Smooth muscle cell (in vitro differentiated cells): ENCODE measurements at regions not wholly inside any gene's neighbourhood (a gene's known extent, or its start where the extent isn't known, plus 50 kb on each side); places are given as distances from the start of the nearest gene placed in this dataset.

Experiments
- DNase-seq: peaks from one replicate; lab custom pipeline; 2025; ENCODE audit not compliant: unreplicated experiment; lab: John Stamatoyannopoulos, UW
- H2AFZ ChIP-seq: fragments of 200-600 bp; sonication (generic); 2 replicates; pipeline ENCODE4 v1.6.0; 2016; ENCODE audit warnings: antibody characterized with exemption, low read depth, mild to moderate bottlenecking
- H3F3A ChIP-seq: fragments of 200-600 bp; sonication (generic); 2 replicates; pipeline ENCODE4 v1.6.0; 2017; ENCODE audit warnings: antibody characterized with exemption, low read depth
- H3K27ac ChIP-seq: fragments of 200-600 bp; sonication (generic); 2 replicates; pipeline ENCODE4 v1.5.1; 2016; ENCODE audit warnings: low read depth, mild to moderate bottlenecking
- H3K27me3 ChIP-seq: fragments of 200-600 bp; sonication (generic); 2 replicates; pipeline ENCODE4 v1.6.1; 2016; ENCODE audit warnings: low read depth, mild to moderate bottlenecking
- H3K36me3 ChIP-seq: fragments of 200-600 bp; sonication (generic); 2 replicates; pipeline ENCODE4 v1.5.1; 2016; ENCODE audit warnings: low read depth
- H3K4me1 ChIP-seq: fragments of 200-600 bp; sonication (generic); 2 replicates; pipeline ENCODE4 v1.5.1; 2016; ENCODE audit warnings: low read depth
- H3K4me2 ChIP-seq: fragments of 200-600 bp; sonication (generic); 2 replicates; pipeline ENCODE4 v1.6.0; 2016; ENCODE audit warnings: mild to moderate bottlenecking
- H3K4me3 ChIP-seq: fragments of 200-600 bp; sonication (generic); 2 replicates; pipeline ENCODE4 v1.5.1; 2016; ENCODE audit warnings: mild to moderate bottlenecking
- H3K79me2 ChIP-seq: fragments of 200-600 bp; sonication (generic); 2 replicates; pipeline ENCODE4 v1.6.0; 2016; ENCODE audit warnings: low read depth, mild to moderate bottlenecking
- H3K9ac ChIP-seq: fragments of 200-600 bp; sonication (generic); 2 replicates; pipeline ENCODE4 v1.6.0; 2016; ENCODE audit warnings: low read depth
- H3K9me3 ChIP-seq: fragments of 200-600 bp; sonication (generic); replicated peaks from 2 replicates; pipeline ENCODE4 v1.5.1; 2016; ENCODE audit warnings: low read depth
- H4K20me1 ChIP-seq: fragments of 200-600 bp; sonication (generic); 2 replicates; pipeline ENCODE4 v1.6.0; 2016; ENCODE audit warnings: low read depth
- CTCF ChIP-seq: fragments of 200-600 bp; sonication (generic); IDR thresholded peaks from 2 replicates; pipeline ENCODE4 v1.5.1; 2017; ENCODE audit warnings: borderline replicate concordance, mild to moderate bottlenecking, antibody characterized with exemption; ENCODE audit not compliant: insufficient read depth, poor library complexity, severe bottlenecking
- WGBS: methylation state at CpG from one replicate; pipeline ENCODE4 v1.1.7; 2016; ENCODE audit warnings: low lambda C conversion rate; 5-methylcytosine and 5-hydroxymethylcytosine counted together

- H2AFZ ChIP-seq = no peak overlapping the region
- TF ChIP-seq CTCF = no peak
- no peaks in the 10 kb centered on the region for H4K20me1 ChIP-seq
- H3F3A ChIP-seq = peaks cover 3% of the 10 kb centered on the region
- H3K9me3 ChIP-seq = no peaks in the 10 kb centered on the region
- no peaks in the 10 kb centered on the region for H3K27me3 ChIP-seq
- DNase-seq = no peak
- no peaks in the 10 kb centered on the region for H3K36me3 ChIP-seq
- H3K4me2 ChIP-seq = no peak overlapping the region
- H3K9ac ChIP-seq = no peak overlapping the region
- H3K4me1 ChIP-seq = peaks cover 7% of the 10 kb centered on the region
- H3K27ac ChIP-seq = no peak overlapping the region
- no peak overlapping the region for H3K4me3 ChIP-seq
- H3K79me2 ChIP-seq = no peaks in the 10 kb centered on the region
Measured at GRCh38 chr9:117775591-117775990, 71.4 kb downstream of the TLR4 start.

- H2AFZ ChIP-seq = no peak overlapping the region
- H4K20me1 ChIP-seq = no peaks in the 10 kb centered on the region
- H3K4me3 ChIP-seq = no peak overlapping the region
- H3K4me1 ChIP-seq = peaks cover 7% of the 10 kb centered on the region
- no peak overlapping the region for H3K4me2 ChIP-seq
- H3K9ac ChIP-seq = no peak overlapping the region
- H3F3A ChIP-seq = no peaks in the 10 kb centered on the region
- no peak for DNase-seq
- H3K79me2 ChIP-seq = no peaks in the 10 kb centered on the region
- no peaks in the 10 kb centered on the region for H3K27me3 ChIP-seq
- H3K27ac ChIP-seq = no peak overlapping the region
- no peaks in the 10 kb centered on the region for H3K9me3 ChIP-seq
- no peak for TF ChIP-seq CTCF
- H3K36me3 ChIP-seq = no peaks in the 10 kb centered on the region
Measured at GRCh38 chr9:117777823-117778222, 73.6 kb downstream of the TLR4 start.

GRCh38 chr9:117779760-117780159 lies 75.6 kb downstream of the TLR4 start:
- Histone ChIP-seq H3K27me3 (no peaks in the 10 kb centered on the region), H3K79me2 (no peaks in the 10 kb centered on the region), H3K36me3 (no peaks in the 10 kb centered on the region), H2AFZ (peak overlapping the region; percentile 43), H3F3A (no peaks in the 10 kb centered on the region), H3K9me3 (no peaks in the 10 kb centered on the region), H3K4me1 (peaks cover 7% of the 10 kb centered on the region), H4K20me1 (no peaks in the 10 kb centered on the region), H3K4me3 (no peak overlapping the region), H3K4me2 (peak overlapping the region; percentile 35), H3K27ac (no peak overlapping the region), H3K9ac (no peak overlapping the region)
- 72% methylated on average over 3 of the region's 3 CpGs for WGBS
- no peak for DNase-seq
- TF ChIP-seq CTCF = no peak

DNA sequence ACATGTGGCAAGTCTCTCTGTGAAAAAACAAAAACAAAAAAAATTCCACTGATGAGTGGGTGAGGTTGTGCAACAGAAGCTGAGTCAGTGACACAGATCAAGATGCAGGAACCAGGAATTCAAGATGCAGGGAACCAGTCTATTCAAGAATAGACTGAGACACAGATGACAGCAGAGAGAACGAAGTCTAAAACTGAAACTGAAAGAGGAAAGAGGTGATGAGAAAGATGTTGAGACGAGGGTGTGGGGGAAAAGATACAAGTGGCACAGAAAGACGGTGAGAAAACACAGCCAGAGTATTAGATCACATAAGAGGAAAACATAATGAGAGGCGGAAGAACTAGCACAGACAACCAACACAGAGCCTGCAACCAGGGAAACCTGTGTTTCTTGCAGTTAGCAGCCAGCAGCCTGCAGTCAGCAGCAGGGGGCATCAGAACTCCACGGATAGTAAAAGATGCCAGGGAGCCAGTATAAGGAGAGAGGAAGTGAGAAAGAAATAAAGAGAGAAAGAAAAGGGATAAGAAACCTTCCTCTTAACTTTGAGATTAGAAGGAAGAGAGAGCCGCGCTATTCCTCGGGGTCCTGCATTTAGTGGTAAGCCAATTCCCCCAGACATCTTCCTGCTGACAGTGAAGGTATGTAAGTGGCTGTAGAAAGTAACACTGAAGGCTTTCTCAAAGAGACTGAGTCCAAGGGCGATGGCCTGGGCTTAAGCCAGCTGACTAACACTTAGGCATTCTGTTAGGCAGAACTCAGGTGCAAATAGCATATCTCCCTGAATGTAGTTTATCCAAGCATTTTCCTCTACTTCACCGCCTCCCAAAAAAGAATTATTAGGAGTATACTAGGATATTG lies 79.0 kb downstream of the TLR4 start:
- Histone ChIP-seq H2AFZ (peak overlapping the region; percentile 44), H3F3A (no peaks in the 10 kb centered on the region), H4K20me1 (no peaks in the 10 kb centered on the region), H3K4me3 (peak overlapping the region; percentile 40), H3K4me1 (peaks cover 16% of the 10 kb centered on the region), H3K79me2 (no peaks in the 10 kb centered on the region), H3K9ac (no peak overlapping the region), H3K9me3 (no peaks in the 10 kb centered on the region), H3K36me3 (no peaks in the 10 kb centered on the region), H3K27ac (no peak overlapping the region), H3K27me3 (no peaks in the 10 kb centered on the region), H3K4me2 (peak overlapping the region; percentile 80)
- peak; percentile 11 for DNase-seq
- 29% methylated on average over 10 of the region's 10 CpGs for WGBS
- peak; percentile 92 for TF ChIP-seq CTCF
